H9 (cell line): ENCODE measurements at regions not wholly inside any gene's neighbourhood (a gene's known extent, or its start where the extent isn't known, plus 50 kb on each side); places are given as distances from the start of the nearest gene placed in this dataset.

Source experiments
- DNase-seq: peaks from one replicate; pipeline ENCODE4 v3.0.0-alpha.2; 2017
- H2AFZ ChIP-seq: one replicate; pipeline ENCODE4 v1.6.1; 2013; ENCODE audit warnings: mild to moderate bottlenecking, low read length, control low read depth, moderate library complexity
- H2AK5ac ChIP-seq: 2 replicates; pipeline ENCODE4 v1.6.1; 2013; ENCODE audit warnings: low read length, control low read depth, mixed read lengths; ENCODE audit not compliant: insufficient read length
- H2BK120ac ChIP-seq: one replicate; pipeline ENCODE4 v1.6.1; 2013; ENCODE audit warnings: low read depth, mild to moderate bottlenecking, low read length, control low read depth, inconsistent platforms; ENCODE audit not compliant: poor library complexity, severe bottlenecking
- H2BK12ac ChIP-seq: 2 replicates; pipeline ENCODE4 v1.6.1; 2013; ENCODE audit warnings: low read length, control low read depth, mixed read lengths, low read depth; ENCODE audit not compliant: insufficient read length
- H2BK15ac ChIP-seq: 2 replicates; pipeline ENCODE4 v1.6.1; 2013; ENCODE audit warnings: low read depth, low read length, control low read depth
- H2BK20ac ChIP-seq: one replicate; pipeline ENCODE4 v1.6.1; 2013; ENCODE audit warnings: low read depth, mild to moderate bottlenecking, low read length, control low read depth, inconsistent platforms; ENCODE audit not compliant: poor library complexity, severe bottlenecking
- H2BK5ac ChIP-seq: 2 replicates; pipeline ENCODE4 v1.6.1; 2013; ENCODE audit warnings: low read length, control low read depth, mixed read lengths; ENCODE audit not compliant: insufficient read length
- H3K14ac ChIP-seq: 2 replicates; pipeline ENCODE4 v1.6.1; 2013; ENCODE audit warnings: low read length, control low read depth; ENCODE audit not compliant: insufficient read depth
- H3K18ac ChIP-seq: 2 replicates; pipeline ENCODE4 v1.6.1; 2013; ENCODE audit warnings: low read depth, mild to moderate bottlenecking, mixed read lengths, low read length, control low read depth; ENCODE audit not compliant: insufficient read length
- H3K23ac ChIP-seq: 2 replicates; pipeline ENCODE4 v1.6.1; 2013; ENCODE audit warnings: low read length, control low read depth, mixed read lengths, low read depth; ENCODE audit not compliant: insufficient read length
- H3K23me2 ChIP-seq: 2 replicates; pipeline ENCODE4 v1.6.1; 2013; ENCODE audit warnings: low read depth, mild to moderate bottlenecking, mixed read lengths, low read length, control low read depth; ENCODE audit not compliant: insufficient read length, poor library complexity, severe bottlenecking
- H3K27ac ChIP-seq: 2 replicates; pipeline ENCODE4 v1.5.1; 2013; ENCODE audit warnings: low read length, control low read depth, mixed read lengths, low read depth; ENCODE audit not compliant: insufficient read length
- H3K27me3 ChIP-seq: 2 replicates; pipeline ENCODE4 v1.6.1; 2013; ENCODE audit warnings: low read length, control low read depth, inconsistent platforms; ENCODE audit not compliant: insufficient read depth
- H3K4ac ChIP-seq: 2 replicates; pipeline ENCODE4 v1.6.1; 2013; ENCODE audit warnings: low read depth, mild to moderate bottlenecking, control low read depth, inconsistent platforms, low read length, moderate library complexity
- H3K4me1 ChIP-seq: 2 replicates; pipeline ENCODE4 v1.6.1; 2013; ENCODE audit warnings: low read length, control low read depth, inconsistent platforms; ENCODE audit not compliant: insufficient read depth
- H3K4me2 ChIP-seq: 2 replicates; pipeline ENCODE4 v1.6.1; 2013; ENCODE audit warnings: low read length, control low read depth, mixed read lengths; ENCODE audit not compliant: insufficient read length, insufficient read depth
- H3K56ac ChIP-seq: 2 replicates; pipeline ENCODE4 v1.6.1; 2013; ENCODE audit warnings: low read depth, mild to moderate bottlenecking, mixed read lengths, low read length, control low read depth; ENCODE audit not compliant: insufficient read length
- H3K79me1 ChIP-seq: 2 replicates; pipeline ENCODE4 v1.6.1; 2013; ENCODE audit warnings: low read depth, mild to moderate bottlenecking, moderate library complexity, low read length, control low read depth, inconsistent platforms; ENCODE audit not compliant: insufficient read depth, poor library complexity, severe bottlenecking
- H3K79me2 ChIP-seq: 2 replicates; pipeline ENCODE4 v1.6.1; 2013; ENCODE audit warnings: low read length, control low read depth, inconsistent platforms; ENCODE audit not compliant: insufficient read depth
- H3K9ac ChIP-seq: 2 replicates; pipeline ENCODE4 v1.6.1; 2013; ENCODE audit warnings: low read length, control low read depth, mixed read lengths; ENCODE audit not compliant: insufficient read length; ENCODE audit errors: extremely low read depth
- H3K9me3 ChIP-seq: one replicate; pipeline ENCODE4 v1.6.1; 2013; ENCODE audit warnings: low read depth, low read length, inconsistent platforms; ENCODE audit not compliant: control insufficient read depth
- H3T11ph ChIP-seq: one replicate; pipeline ENCODE4 v1.6.1; 2013; ENCODE audit warnings: mild to moderate bottlenecking, low read length, control low read depth, inconsistent platforms
- H4K20me1 ChIP-seq: one replicate; pipeline ENCODE4 v1.6.1; 2013; ENCODE audit not compliant: control insufficient read depth, insufficient read length, insufficient read depth
- H4K5ac ChIP-seq: 2 replicates; pipeline ENCODE4 v1.6.1; 2013; ENCODE audit warnings: low read depth, mild to moderate bottlenecking, mixed read lengths, low read length, control low read depth; ENCODE audit not compliant: insufficient read length
- H4K8ac ChIP-seq: replicated peaks from 2 replicates; pipeline ENCODE4 v1.6.1; 2013; ENCODE audit warnings: low read length, control low read depth, mixed read lengths, low read depth; ENCODE audit not compliant: insufficient read length
- H4K91ac ChIP-seq: 2 replicates; pipeline ENCODE4 v1.6.1; 2013; ENCODE audit warnings: low read depth, mild to moderate bottlenecking, moderate library complexity, mixed read lengths, low read length, control low read depth; ENCODE audit not compliant: insufficient read length
- H3K27ac Mint-ChIP-seq, 3 experiments: 2 replicates in 2 of 3; 3 replicates in 1 of 3; pipeline ENCODE4 v1.8.0; 2020 to 2021; ENCODE audit warnings: mixed read lengths in 3 of 3, mild to moderate bottlenecking in 1 of 3, moderate library complexity in 1 of 3
- H3K27me3 Mint-ChIP-seq: 2 replicates; pipeline ENCODE4 v1.8.0; 2021; ENCODE audit warnings: low read depth, mild to moderate bottlenecking, moderate library complexity, mixed read lengths
- H3K36me3 Mint-ChIP-seq, 3 experiments: 2 replicates in 2 of 3; 3 replicates in 1 of 3; pipeline ENCODE4 v1.8.0; 2020 to 2021; ENCODE audit warnings: low read depth in 3 of 3, mixed read lengths in 3 of 3; ENCODE audit not compliant: insufficient read depth in 1 of 3
- H3K4me1 Mint-ChIP-seq, 2 experiments: 2 replicates each; pipeline ENCODE4 v1.8.0; 2020; ENCODE audit warnings: mixed read lengths in 2 of 2
- H3K4me3 Mint-ChIP-seq, 2 experiments: 2 replicates in 1 of 2; 3 replicates in 1 of 2; pipeline ENCODE4 v1.8.0; 2020 to 2021; ENCODE audit warnings: mild to moderate bottlenecking in 2 of 2, mixed read lengths in 2 of 2, moderate library complexity in 1 of 2
- H3K9me3 Mint-ChIP-seq, 2 experiments: 2 replicates in 1 of 2; 3 replicates in 1 of 2; pipeline ENCODE4 v1.8.0; 2020; ENCODE audit warnings: mild to moderate bottlenecking in 2 of 2, mixed read lengths in 2 of 2, moderate library complexity in 1 of 2
- CTCF ChIP-seq: fragments of 200-600 bp; sonication (generic); conservative IDR thresholded peaks from 3 replicates; pipeline ENCODE4 v1.8.0; 2021; ENCODE audit warnings: antibody characterized with exemption, mild to moderate bottlenecking
- WGBS: extraction: QIAGEN DNeasy Blood & Tissue Kit; methylation state at CpG from one replicate; pipeline ENCODE4 v1.1.7; 2013; ENCODE audit warnings: missing lambda C conversion rate, low lambda C conversion rate, mixed read lengths; ENCODE audit not compliant: insufficient read length; ENCODE audit errors: extremely low coverage; 5-methylcytosine and 5-hydroxymethylcytosine counted together

GRCh38 chr4:137823007-137823406 is 290.7 kb upstream of the PCDH18 start:
- no peaks in the 10 kb centered on the region for H4K20me1 ChIP-seq
- no peak overlapping the region for H2BK12ac ChIP-seq
- H3K27me3 ChIP-seq, result no peaks in the 10 kb centered on the region
- H4K91ac ChIP-seq, result no peak overlapping the region
- Mint-ChIP-seq H3K27ac (no peak overlapping the region), H3K27me3 (no peaks in the 10 kb centered on the region), H3K4me3 (no peak overlapping the region), H3K9me3 (no peaks in the 10 kb centered on the region), H3K4me1 (peaks cover 2 to 3% of the 10 kb centered on the region in 2 experiments; a peak in 2 of 4 replicates), H3K36me3 (no peaks in the 10 kb centered on the region)
- H3K4me2 ChIP-seq, result no peak overlapping the region
- H3K4me1 ChIP-seq, result no peaks in the 10 kb centered on the region; the same call in 1 of the 2 replicates
- no peak overlapping the region for H4K8ac ChIP-seq
- H3K9me3 ChIP-seq, result no peaks in the 10 kb centered on the region
- no CpG with 5 or more reads among the region's 2 CpGs for WGBS
- no peak overlapping the region for H3K14ac ChIP-seq
- DNase-seq, result no peak
- no peak overlapping the region for H2BK15ac ChIP-seq
- H3K9ac ChIP-seq, result no peak overlapping the region
- H3T11ph ChIP-seq, result no peak overlapping the region
- H2BK20ac ChIP-seq, result no peak overlapping the region
- H3K23me2 ChIP-seq, result no peaks in the 10 kb centered on the region
- no peak overlapping the region for H3K56ac ChIP-seq
- H3K23ac ChIP-seq, result no peak overlapping the region
- H3K4ac ChIP-seq, result no peak overlapping the region
- H2BK5ac ChIP-seq, result no peak overlapping the region
- no peaks in the 10 kb centered on the region for H3K79me1 ChIP-seq
- H3K27ac ChIP-seq, result no peak overlapping the region
- H2AK5ac ChIP-seq, result no peak overlapping the region
- TF ChIP-seq CTCF, result no peak
- no peak overlapping the region for H4K5ac ChIP-seq
- H3K18ac ChIP-seq, result no peak overlapping the region
- H2BK120ac ChIP-seq, result no peak overlapping the region
- no peaks in the 10 kb centered on the region for H3K79me2 ChIP-seq
- no peak overlapping the region for H2AFZ ChIP-seq
